ENCODE measurements at regions not wholly inside any gene's neighbourhood (a gene's known extent, or its start where the extent isn't known, plus 50 kb on each side); places are given as distances from the start of the nearest gene placed in this dataset.

- CTCF ChIA-PET = interaction anchor here (0.6 to 1.4 kb wide), 12 partner anchors 18 to 1035 kb away, joined by 3 to 4 read pairs (median 3); no protein-coding TSS in a partner anchor
- DNase-seq = no peak
- Histone ChIP-seq H3K27ac (ENCODE audit: low read depth in 2 of 2, low read length in 1 of 2) (0 out of 4 replicates have a peak overlapping the region, but pooled peaks of 1 of the 2 experiments have one; percentile 22), H3K9me3 (no peaks in the 10 kb centered on the region), H2AFZ (ENCODE audit: low read depth) (no peak overlapping the region), H3K4me1 (ENCODE audit: control insufficient read depth in 1 of 2, insufficient read depth in 2 of 2, low read depth in 1 of 2, low read length in 1 of 2) (no peaks in the 10 kb centered on the region), H4K20me1 (ENCODE audit: insufficient read depth) (no peaks in the 10 kb centered on the region), H3F3A (replicated peaks; ENCODE audit: insufficient read depth) (no peaks in the 10 kb centered on the region), H3K27me3 (ENCODE audit: insufficient read depth) (no peaks in the 10 kb centered on the region), H3K4me3 (ENCODE audit: low read depth in 2 of 2, low read length in 1 of 2) (no peak overlapping the region), H3K79me2 (ENCODE audit: insufficient read depth) (no peaks in the 10 kb centered on the region), H3K9ac (no peak overlapping the region), H3K9me2 (no peaks in the 10 kb centered on the region), H3K4me2 (no peak overlapping the region), H3K36me3 (replicated peaks in 1 of 2; ENCODE audit: control insufficient read depth in 1 of 2, insufficient read depth in 2 of 2, low read length in 1 of 2) (no peaks in the 10 kb centered on the region)
- POLR2A ChIA-PET = no interaction called here
- no peak for TF ChIP-seq TAF1 (IDR thresholded peaks at IDR 0.05; ENCODE audit: borderline replicate concordance, low read depth, low read length)
- TF ChIP-seq SIN3A (IDR thresholded peaks at IDR 0.05; ENCODE audit: borderline replicate concordance, low read depth, low read length) = no peak
- 0 out of 2 replicates have a peak, but pooled peaks have one; percentile 43 for TF ChIP-seq GATA2 (CRISPR knock-in tag; IDR thresholded peaks at IDR 0.05)
- WGBS (ENCODE audit: low lambda C conversion rate) = 55% methylated on average over 2 of the region's 2 CpGs
Measured at GRCh38 chr6:103798166-103798565, 1061.6 kb downstream of the HACE1 start.

DNA sequence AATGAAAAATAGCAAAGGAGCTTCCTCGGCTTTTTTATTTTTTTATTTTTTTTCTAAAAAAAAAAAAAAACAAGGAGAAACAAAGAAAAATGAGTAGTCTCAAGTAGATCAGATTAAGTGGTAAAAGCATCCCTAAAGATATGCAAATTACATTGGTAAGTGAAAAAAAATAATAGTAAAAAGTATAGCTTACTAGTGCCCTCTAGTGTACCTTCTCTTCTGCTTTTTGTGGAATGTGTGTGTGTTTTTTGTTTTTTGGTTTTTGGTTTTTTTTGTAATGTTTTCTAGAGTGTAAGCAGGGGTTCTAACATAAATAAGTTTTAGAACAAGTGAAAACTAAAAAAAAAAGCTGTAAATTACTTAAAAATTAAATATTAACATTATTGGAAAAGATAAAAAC is 1062.0 kb downstream of the HACE1 start:
- Histone ChIP-seq H3F3A (replicated peaks; ENCODE audit: insufficient read depth) (no peaks in the 10 kb centered on the region), H3K79me2 (ENCODE audit: insufficient read depth) (no peaks in the 10 kb centered on the region), H3K36me3 (replicated peaks in 1 of 2; ENCODE audit: control insufficient read depth in 1 of 2, insufficient read depth in 2 of 2, low read length in 1 of 2) (no peaks in the 10 kb centered on the region), H3K27ac (ENCODE audit: low read depth in 2 of 2, low read length in 1 of 2) (no peak overlapping the region), H3K9ac (no peak overlapping the region), H3K4me3 (ENCODE audit: low read depth in 2 of 2, low read length in 1 of 2) (no peak overlapping the region), H3K4me1 (ENCODE audit: control insufficient read depth in 1 of 2, insufficient read depth in 2 of 2, low read depth in 1 of 2, low read length in 1 of 2) (no peaks in the 10 kb centered on the region), H2AFZ (ENCODE audit: low read depth) (no peak overlapping the region), H3K9me2 (no peaks in the 10 kb centered on the region), H4K20me1 (ENCODE audit: insufficient read depth) (no peaks in the 10 kb centered on the region), H3K9me3 (no peaks in the 10 kb centered on the region), H3K4me2 (no peak overlapping the region), H3K27me3 (ENCODE audit: insufficient read depth) (no peaks in the 10 kb centered on the region)
- WGBS (ENCODE audit: low lambda C conversion rate) = 66% methylated on average over 1 of the region's 1 CpG
- DNase-seq = no peak
- CTCF ChIA-PET = interaction anchor here (0.6 to 1.4 kb wide), 16 partner anchors 13 to 1035 kb away, joined by 3 to 4 read pairs (median 3); no protein-coding TSS in a partner anchor
- no peak for TF ChIP-seq MAX (IDR thresholded peaks at IDR 0.05; ENCODE audit: low read depth)
- peak; percentile 35; the same call in 1 of the 2 replicates for TF ChIP-seq SMC3 (IDR thresholded peaks at IDR 0.05; ENCODE audit: low read depth, low read length)
- no peak for TF ChIP-seq YY1 (IDR thresholded peaks at IDR 0.05; ENCODE audit: low read depth)
- TF ChIP-seq FOSL2 (IDR thresholded peaks at IDR 0.05; ENCODE audit: borderline replicate concordance, low read depth) = no peak
- no peak for TF ChIP-seq TCF12 (IDR thresholded peaks at IDR 0.05)
- TF ChIP-seq RAD21 (IDR thresholded peaks at IDR 0.05; ENCODE audit: low read length) = peak; percentile 61
- TF ChIP-seq JUND (IDR thresholded peaks at IDR 0.05) = no peak
- TF ChIP-seq CTCF (IDR thresholded peaks at IDR 0.05) = peak; percentile 66
- POLR2A ChIA-PET = no interaction called here

- Histone ChIP-seq H3K27ac (ENCODE audit: low read depth in 2 of 2, low read length in 1 of 2) (no peak overlapping the region), H3F3A (replicated peaks; ENCODE audit: insufficient read depth) (no peaks in the 10 kb centered on the region), H3K4me2 (no peak overlapping the region), H3K27me3 (ENCODE audit: insufficient read depth) (no peaks in the 10 kb centered on the region), H3K9ac (no peak overlapping the region), H3K79me2 (ENCODE audit: insufficient read depth) (no peaks in the 10 kb centered on the region), H3K36me3 (replicated peaks in 1 of 2; ENCODE audit: control insufficient read depth in 1 of 2, insufficient read depth in 2 of 2, low read length in 1 of 2) (no peaks in the 10 kb centered on the region), H3K4me3 (ENCODE audit: low read depth in 2 of 2, low read length in 1 of 2) (no peak overlapping the region), H3K9me3 (no peaks in the 10 kb centered on the region), H2AFZ (ENCODE audit: low read depth) (no peak overlapping the region), H3K4me1 (ENCODE audit: control insufficient read depth in 1 of 2, insufficient read depth in 2 of 2, low read depth in 1 of 2, low read length in 1 of 2) (no peaks in the 10 kb centered on the region), H3K9me2 (no peaks in the 10 kb centered on the region), H4K20me1 (ENCODE audit: insufficient read depth) (no peaks in the 10 kb centered on the region)
- 27% methylated on average over 2 of the region's 2 CpGs for WGBS (ENCODE audit: low lambda C conversion rate)
- DNase-seq = no peak
- POLR2A ChIA-PET = no interaction called here
- CTCF ChIA-PET = interaction anchor here (0.6 kb wide), 1 partner anchor 21 kb away, joined by 3 read pairs; no protein-coding TSS in a partner anchor
- TF ChIP-seq NRF1 (IDR thresholded peaks at IDR 0.05; ENCODE audit: low read depth, low read length) (no peak), EZH2phosphoT487 (IDR thresholded peaks at IDR 0.05; ENCODE audit: borderline replicate concordance, low read depth) (no peak), MEF2A (IDR thresholded peaks at IDR 0.05; ENCODE audit: borderline replicate concordance, low read depth) (no peak), EP300 (IDR thresholded peaks at IDR 0.05; ENCODE audit: borderline replicate concordance in 1 of 2, low read depth in 1 of 2, low read length in 1 of 2) (no peak), FOXM1 (IDR thresholded peaks at IDR 0.05; ENCODE audit: low read depth) (no peak)
Measured at GRCh38 chr6:103791458-103791857, 1068.3 kb downstream of the HACE1 start.
